LNCaP clone FGC (cell line): ENCODE measurements at regions not wholly inside any gene's neighbourhood (a gene's known extent, or its start where the extent isn't known, plus 50 kb on each side); places are given as distances from the start of the nearest gene placed in this dataset.

Experiments
- DNase-seq: peaks from one replicate; pipeline ENCODE4 v3.0.0-alpha.2; 2011; ENCODE audit warnings: low read depth
- H3K4me3 ChIP-seq: 2 replicates; pipeline ENCODE4 v1.5.1; 2011; ENCODE audit warnings: mild to moderate bottlenecking, low read depth, low read length, control low read depth
- CTCF ChIP-seq: IDR thresholded peaks from 2 replicates; pipeline ENCODE4 v1.5.1; 2012; ENCODE audit warnings: mild to moderate bottlenecking; ENCODE audit not compliant: control insufficient read depth, insufficient read depth; ENCODE audit errors: extremely low read depth

GRCh38 chr13:109631069-109631468, 155.3 kb downstream of the IRS2 start:
- no peak overlapping the region for H3K4me3 ChIP-seq
- no peak for TF ChIP-seq CTCF
- no peak for DNase-seq

GRCh38 chr13:109630271-109630670, 156.1 kb downstream of the IRS2 start:
- no peak for TF ChIP-seq CTCF
- DNase-seq, result no peak
- no peak overlapping the region for H3K4me3 ChIP-seq

- no peak for TF ChIP-seq CTCF
These were observed 156.6 kb downstream of the IRS2 start for GRCh38 chr13:109629737-109630136.

GRCh38 chr13:109628251-109628699, 158.1 kb downstream of the IRS2 start:
- H3K4me3 ChIP-seq, result no peak overlapping the region
- TF ChIP-seq CTCF, result no peak
- DNase-seq, result no peak

More at GRCh38 chr13:109629737-109630136, 156.6 kb downstream of the IRS2 start:
- no peak for DNase-seq
- no peak overlapping the region for H3K4me3 ChIP-seq

GRCh38 chr13:109627649-109628048, 158.7 kb downstream of the IRS2 start:
- no peak for DNase-seq
- no peak overlapping the region for H3K4me3 ChIP-seq
- TF ChIP-seq CTCF, result no peak

GRCh38 chr13:109626386-109627171, 159.8 kb downstream of the IRS2 start:
- peak; percentile 7 for DNase-seq
- H3K4me3 ChIP-seq, result no peak overlapping the region
- no peak for TF ChIP-seq CTCF

- DNase-seq, result no peak
- no peak overlapping the region for H3K4me3 ChIP-seq
- no peak for TF ChIP-seq CTCF
These were observed 161.2 kb downstream of the IRS2 start for GRCh38 chr13:109625156-109625555.
